ENCODE measurements at regions not wholly inside any gene's neighbourhood (a gene's known extent, or its start where the extent isn't known, plus 50 kb on each side); places are given as distances from the start of the nearest gene placed in this dataset.
"Not testable (repeated sequence)": the region's sequence is repeated elsewhere in the genome, so short reads cannot be mapped to it uniquely, and the experiment has no call there.

DNA sequence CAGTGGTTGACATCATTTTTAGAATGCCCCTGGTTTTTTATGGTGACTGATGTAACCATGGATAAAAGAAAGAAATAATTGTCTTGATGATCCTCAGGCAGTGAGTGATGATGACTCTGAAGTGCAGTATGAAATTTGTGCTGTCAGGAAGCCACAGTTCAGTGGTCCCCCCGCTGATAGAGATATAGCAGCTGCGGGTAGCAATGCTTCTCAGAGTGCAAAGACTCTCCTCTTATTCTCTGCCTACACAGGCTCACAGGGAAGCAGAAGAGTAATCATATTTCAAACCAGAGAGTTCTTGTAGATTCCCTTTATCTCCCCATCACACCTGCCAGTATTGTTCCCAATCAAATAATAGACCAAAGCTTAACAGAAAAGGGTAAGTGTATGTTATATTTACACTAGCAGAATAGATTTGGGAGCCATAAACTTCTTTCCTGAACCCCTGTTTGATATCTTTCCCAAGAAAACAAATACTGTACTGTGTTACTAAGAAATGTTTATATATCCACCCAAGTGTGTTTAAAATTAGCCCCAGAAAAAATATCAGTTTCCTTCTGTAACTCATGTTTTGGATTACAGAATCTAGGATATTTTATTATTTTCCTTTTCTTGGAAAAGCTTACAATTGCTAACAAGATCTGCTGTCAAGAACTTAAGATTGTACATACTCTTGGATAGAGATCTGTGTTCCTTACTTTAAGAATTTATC, 1817.4 kb upstream of the FLRT2 start:
- H3K27ac ChIP-seq (ENCODE audit: low read depth in 1 of 2, low read length in 2 of 2), result no peak overlapping the region
- H3K27me3 ChIP-seq (ENCODE audit: control insufficient read depth in 1 of 2, insufficient read depth in 2 of 2, low read length in 1 of 2), result no peaks in the 10 kb centered on the region
- no peaks in the 10 kb centered on the region for H3K36me3 ChIP-seq (ENCODE audit: control insufficient read depth in 1 of 2, insufficient read depth in 2 of 2, low read length in 1 of 2)
- no peaks in the 10 kb centered on the region for H3K4me1 ChIP-seq (ENCODE audit: control insufficient read depth in 1 of 2, insufficient read depth in 2 of 2, low read length in 2 of 2)
- H3K4me3 ChIP-seq (ENCODE audit: low read length in 2 of 2), result no peak overlapping the region
- 37 to 50% methylated on average over 2 of the region's 2 CpGs for WGBS, 2 donors
- H3K9me3 ChIP-seq (ENCODE audit: control insufficient read depth, low read length), result peaks cover 2% of the 10 kb centered on the region
- intact Hi-C loops (cut with DNase I), result no loop called here
- DNase-seq (no peak), ATAC-seq (ENCODE audit: low FRiP score) (no peak)

DNA sequence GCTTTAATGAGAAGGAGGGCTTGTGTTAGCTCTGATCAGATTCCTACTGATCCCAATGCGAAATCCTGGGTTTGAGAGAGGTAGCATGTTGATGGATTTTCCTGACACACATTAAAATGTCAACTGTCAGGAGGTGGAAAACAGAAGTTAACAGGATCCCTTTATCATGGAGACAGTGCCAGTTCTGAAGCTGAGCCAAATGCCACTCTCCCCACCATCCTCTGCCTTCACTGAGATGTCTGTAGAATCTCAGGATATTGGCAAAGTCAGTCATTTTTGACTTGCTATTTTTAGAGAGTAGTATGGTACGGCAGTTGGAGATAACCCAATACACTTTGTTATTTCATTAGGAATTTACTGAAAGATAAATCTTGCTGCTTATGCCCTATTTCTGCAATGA, 1816.2 kb upstream of the FLRT2 start:
- H3K27ac ChIP-seq (ENCODE audit: low read depth in 1 of 2, low read length in 2 of 2), result no peak overlapping the region
- ATAC-seq (ENCODE audit: low FRiP score), result no peak
- no peaks in the 10 kb centered on the region for H3K27me3 ChIP-seq (ENCODE audit: control insufficient read depth in 1 of 2, insufficient read depth in 2 of 2, low read length in 1 of 2)
- intact Hi-C loops (cut with DNase I), result no loop called here
- no peaks in the 10 kb centered on the region for H3K36me3 ChIP-seq (ENCODE audit: control insufficient read depth in 1 of 2, insufficient read depth in 2 of 2, low read length in 1 of 2)
- no peaks in the 10 kb centered on the region for H3K4me1 ChIP-seq (ENCODE audit: control insufficient read depth in 1 of 2, insufficient read depth in 2 of 2, low read length in 2 of 2)
- no peak overlapping the region for H3K4me3 ChIP-seq (ENCODE audit: low read length in 2 of 2)
- peaks cover 2% of the 10 kb centered on the region for H3K9me3 ChIP-seq (ENCODE audit: control insufficient read depth, low read length)
- WGBS, 2 donors, result 51 to 53% methylated on average over 2 of the region's 2 CpGs
- no peak for DNase-seq

DNA sequence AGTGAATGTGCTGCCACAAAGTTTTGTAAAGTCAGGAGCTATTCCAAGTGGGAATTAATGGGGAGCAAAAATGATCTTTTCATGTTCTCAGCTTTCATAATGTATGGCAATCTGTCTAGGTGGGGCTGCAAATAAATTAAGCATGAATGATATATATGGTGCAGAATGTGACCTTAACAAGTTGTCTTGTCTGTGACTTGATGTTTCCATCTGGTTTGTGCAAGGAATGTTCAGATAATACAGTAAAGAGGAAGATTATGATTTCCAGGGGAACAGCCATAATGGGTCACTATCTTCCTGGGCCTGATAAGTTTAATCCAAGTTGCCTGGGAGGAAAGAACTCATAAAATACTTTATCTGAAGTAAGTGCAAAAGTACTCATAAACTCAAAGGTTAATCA, 1815.8 kb upstream of the FLRT2 start:
- peaks cover 2% of the 10 kb centered on the region for H3K9me3 ChIP-seq (ENCODE audit: control insufficient read depth, low read length)
- no peak overlapping the region for H3K4me3 ChIP-seq (ENCODE audit: low read length in 2 of 2)
- DNase-seq (no peak), ATAC-seq (ENCODE audit: low FRiP score) (no peak)
- H3K27ac ChIP-seq (ENCODE audit: low read depth in 1 of 2, low read length in 2 of 2), result no peak overlapping the region
- H3K36me3 ChIP-seq (ENCODE audit: control insufficient read depth in 1 of 2, insufficient read depth in 2 of 2, low read length in 1 of 2), result no peaks in the 10 kb centered on the region
- intact Hi-C loops (cut with DNase I), result no loop called here
- H3K4me1 ChIP-seq (ENCODE audit: control insufficient read depth in 1 of 2, insufficient read depth in 2 of 2, low read length in 2 of 2), result no peaks in the 10 kb centered on the region
- H3K27me3 ChIP-seq (ENCODE audit: control insufficient read depth in 1 of 2, insufficient read depth in 2 of 2, low read length in 1 of 2), result no peaks in the 10 kb centered on the region

- H3K36me3 ChIP-seq (ENCODE audit: control insufficient read depth in 1 of 2, insufficient read depth in 2 of 2, low read length in 1 of 2); H3K27me3 ChIP-seq (ENCODE audit: control insufficient read depth in 1 of 2, insufficient read depth in 2 of 2, low read length in 1 of 2); ATAC-seq (ENCODE audit: low FRiP score); H3K27ac ChIP-seq (ENCODE audit: low read depth in 1 of 2, low read length in 2 of 2); H3K4me3 ChIP-seq (ENCODE audit: low read length in 2 of 2); DNase-seq; intact Hi-C loops (cut with DNase I); H3K9me3 ChIP-seq (ENCODE audit: control insufficient read depth, low read length); H3K4me1 ChIP-seq (ENCODE audit: control insufficient read depth in 1 of 2, insufficient read depth in 2 of 2, low read length in 2 of 2): not testable (repeated sequence)
- WGBS, 2 donors, result 96 to 97% methylated on average over 12 of the region's 12 CpGs
Observed at GRCh38 chr14:83719435-83719834, 1810.5 kb upstream of the FLRT2 start.

GRCh38 chr14:83733670-83734069, 1796.3 kb upstream of the FLRT2 start:
- Histone ChIP-seq H3K27me3 (ENCODE audit: control insufficient read depth in 1 of 2, insufficient read depth in 2 of 2, low read length in 1 of 2) (no peaks in the 10 kb centered on the region), H3K9me3 (ENCODE audit: control insufficient read depth, low read length) (peaks cover 2% of the 10 kb centered on the region), H3K27ac (ENCODE audit: low read depth in 1 of 2, low read length in 2 of 2) (no peak overlapping the region), H3K4me1 (ENCODE audit: control insufficient read depth in 1 of 2, insufficient read depth in 2 of 2, low read length in 2 of 2) (no peaks in the 10 kb centered on the region), H3K4me3 (ENCODE audit: low read length in 2 of 2) (no peak overlapping the region), H3K36me3 (ENCODE audit: control insufficient read depth in 1 of 2, insufficient read depth in 2 of 2, low read length in 1 of 2) (no peaks in the 10 kb centered on the region)
- no peak for DNase-seq
- ATAC-seq (ENCODE audit: low FRiP score), result no peak
- whole genome bisulfite sequencing, 2 donors, result 92 to 96% methylated on average over 1 of the region's 1 CpG
- intact Hi-C loops (cut with DNase I), result no loop called here

DNA sequence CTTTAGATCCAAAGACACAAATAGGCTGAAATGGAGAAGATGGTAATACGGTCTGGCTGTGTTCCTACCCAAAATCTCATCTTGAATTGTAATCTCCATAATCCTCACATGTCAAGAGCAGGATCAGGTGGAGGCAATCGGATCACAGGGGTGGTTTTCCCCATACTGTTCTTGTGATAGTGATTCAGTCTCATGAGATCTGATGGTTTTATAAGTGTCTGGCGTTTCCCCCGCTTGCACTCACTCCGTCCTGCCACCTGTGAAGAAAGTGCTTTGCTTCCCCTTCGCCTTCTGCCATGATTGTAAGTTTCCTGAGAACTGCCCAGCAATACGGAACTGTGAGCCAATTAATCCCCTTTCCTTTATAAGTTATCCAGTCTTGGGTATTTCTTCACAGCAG, 1795.5 kb upstream of the FLRT2 start:
- Histone ChIP-seq H3K27me3 (ENCODE audit: control insufficient read depth in 1 of 2, insufficient read depth in 2 of 2, low read length in 1 of 2) (no peaks in the 10 kb centered on the region), H3K27ac (ENCODE audit: low read depth in 1 of 2, low read length in 2 of 2) (no peak overlapping the region), H3K4me3 (ENCODE audit: low read length in 2 of 2) (no peak overlapping the region), H3K4me1 (ENCODE audit: control insufficient read depth in 1 of 2, insufficient read depth in 2 of 2, low read length in 2 of 2) (no peaks in the 10 kb centered on the region), H3K36me3 (ENCODE audit: control insufficient read depth in 1 of 2, insufficient read depth in 2 of 2, low read length in 1 of 2) (no peaks in the 10 kb centered on the region), H3K9me3 (ENCODE audit: control insufficient read depth, low read length) (no peaks in the 10 kb centered on the region)
- 81 to 82% methylated on average over 7 of the region's 7 CpGs for WGBS, 2 donors
- DNase-seq (no peak), ATAC-seq (ENCODE audit: low FRiP score) (no peak)
- intact Hi-C loops (cut with DNase I), result no loop called here

GRCh38 chr14:83741269-83741668, 1788.7 kb upstream of the FLRT2 start:
- 87 to 88% methylated on average over 3 of the region's 3 CpGs for WGBS, 2 donors
- intact Hi-C loops (cut with DNase I), result no loop called here

GRCh38 chr14:83744224-83744623, 1785.7 kb upstream of the FLRT2 start:
- Histone ChIP-seq H3K27ac (ENCODE audit: low read depth in 1 of 2, low read length in 2 of 2) (no peak overlapping the region), H3K4me3 (ENCODE audit: low read length in 2 of 2) (no peak overlapping the region), H3K36me3 (ENCODE audit: control insufficient read depth in 1 of 2, insufficient read depth in 2 of 2, low read length in 1 of 2) (no peaks in the 10 kb centered on the region), H3K27me3 (ENCODE audit: control insufficient read depth in 1 of 2, insufficient read depth in 2 of 2, low read length in 1 of 2) (no peaks in the 10 kb centered on the region), H3K4me1 (ENCODE audit: control insufficient read depth in 1 of 2, insufficient read depth in 2 of 2, low read length in 2 of 2) (no peaks in the 10 kb centered on the region), H3K9me3 (ENCODE audit: control insufficient read depth, low read length) (no peaks in the 10 kb centered on the region)
- WGBS, 2 donors, result 58 to 66% methylated on average over 1 of the region's 1 CpG
- intact Hi-C loops (cut with DNase I), result no loop called here
- ATAC-seq (ENCODE audit: low FRiP score), result no peak
- DNase-seq, result no peak

More at GRCh38 chr14:83741269-83741668, 1788.7 kb upstream of the FLRT2 start:
- no peaks in the 10 kb centered on the region for H3K4me1 ChIP-seq (ENCODE audit: control insufficient read depth in 1 of 2, insufficient read depth in 2 of 2, low read length in 2 of 2)
- H3K36me3 ChIP-seq (ENCODE audit: control insufficient read depth in 1 of 2, insufficient read depth in 2 of 2, low read length in 1 of 2), result no peaks in the 10 kb centered on the region
- DNase-seq (no peak), ATAC-seq (ENCODE audit: low FRiP score) (no peak)
- H3K9me3 ChIP-seq (ENCODE audit: control insufficient read depth, low read length), result no peaks in the 10 kb centered on the region
- no peaks in the 10 kb centered on the region for H3K27me3 ChIP-seq (ENCODE audit: control insufficient read depth in 1 of 2, insufficient read depth in 2 of 2, low read length in 1 of 2)
- no peak overlapping the region for H3K4me3 ChIP-seq (ENCODE audit: low read length in 2 of 2)
- no peak overlapping the region for H3K27ac ChIP-seq (ENCODE audit: low read depth in 1 of 2, low read length in 2 of 2)

- no peak for ATAC-seq (ENCODE audit: low FRiP score)
- no peaks in the 10 kb centered on the region for H3K36me3 ChIP-seq (ENCODE audit: control insufficient read depth in 1 of 2, insufficient read depth in 2 of 2, low read length in 1 of 2)
Observed at GRCh38 chr14:83744891-83745290, 1785.1 kb upstream of the FLRT2 start.

More at GRCh38 chr14:83744891-83745290, 1785.1 kb upstream of the FLRT2 start:
- 94 to 98% methylated on average over 2 of the region's 2 CpGs for WGBS, 2 donors
- H3K27me3 ChIP-seq (ENCODE audit: control insufficient read depth in 1 of 2, insufficient read depth in 2 of 2, low read length in 1 of 2), result no peaks in the 10 kb centered on the region
- H3K4me3 ChIP-seq (ENCODE audit: low read length in 2 of 2), result no peak overlapping the region
- intact Hi-C loops (cut with DNase I), result no loop called here
- DNase-seq, result no peak
- H3K27ac ChIP-seq (ENCODE audit: low read depth in 1 of 2, low read length in 2 of 2), result no peak overlapping the region
- H3K4me1 ChIP-seq (ENCODE audit: control insufficient read depth in 1 of 2, insufficient read depth in 2 of 2, low read length in 2 of 2), result no peaks in the 10 kb centered on the region
- H3K9me3 ChIP-seq (ENCODE audit: control insufficient read depth, low read length), result no peaks in the 10 kb centered on the region

All from aorta (tissue), 5 donors.